Esophagus squamous epithelium (tissue), 5 donors: ENCODE measurements at regions not wholly inside any gene's neighbourhood (a gene's known extent, or its start where the extent isn't known, plus 50 kb on each side); places are given as distances from the start of the nearest gene placed in this dataset.

Source experiments
- DNase-seq: peaks from one replicate; lab custom pipeline; 2025; lab: John Stamatoyannopoulos, UW
- H3K27ac ChIP-seq, 4 donors: fragments of 200-600 bp; sonication (generic); one replicate each; pipeline ENCODE4 v1.5.1; 2016 to 2019; ENCODE audit warnings: mild to moderate bottlenecking in 1 of 4
- H3K27me3 ChIP-seq, 4 donors: fragments of 200-600 bp; sonication (generic); 1 replicate in 3 of 4; 2 replicates in 1 of 4; pipeline versions ENCODE4 v1.5.1 to v1.6.0; 2017 to 2021; ENCODE audit warnings: antibody characterized with exemption in 1 of 4
- H3K36me3 ChIP-seq, 3 donors: fragments of 200-600 bp; sonication (generic); one replicate each; pipeline ENCODE4 v1.5.1; 2016 to 2019
- H3K4me1 ChIP-seq, 3 donors: fragments of 200-600 bp; sonication (generic); one replicate each; pipeline ENCODE4 v1.5.1; 2017 to 2019
- H3K4me3 ChIP-seq, 4 donors: fragments of 200-600 bp; sonication (generic); 1 replicate in 3 of 4; 2 replicates in 1 of 4; pipeline ENCODE4 v1.5.1; 2016 to 2019; ENCODE audit warnings: mild to moderate bottlenecking in 2 of 4, moderate library complexity in 1 of 4
- H3K9me3 ChIP-seq, 3 donors: fragments of 200-600 bp; sonication (generic); one replicate each; pipeline ENCODE4 v1.5.1; 2016 to 2019
- CTCF ChIP-seq, 6 experiments: fragments of 450-650 bp in 4 of 6; fragments of 200-600 bp in 2 of 6; sonication (generic) in 2 of 6; IDR thresholded peaks; one replicate each; pipeline ENCODE4 v1.5.1; 2016 to 2019; ENCODE audit warnings: antibody characterized with exemption in 6 of 6, mild to moderate bottlenecking in 4 of 6, moderate library complexity in 4 of 6
- POLR2A ChIP-seq, 4 donors: fragments of 450-650 bp; IDR thresholded peaks; one replicate each; pipeline ENCODE4 v1.6.1; 2017; ENCODE audit warnings: antibody characterized with exemption in 4 of 4, mild to moderate bottlenecking in 4 of 4, moderate library complexity in 3 of 4
- WGBS, 2 donors: methylation state at CpG; one replicate each; pipeline ENCODE4 v1.1.5; 2018; 5-methylcytosine and 5-hydroxymethylcytosine counted together
- intact Hi-C: fragments of 100-400 bp; cut with DNase I; formaldehyde crosslinking; loops from one replicate; pipeline ENCODE4 v1.15.0; 2022
- donor health status: DM: yes; HTN: yes; CAD: no.

DNA sequence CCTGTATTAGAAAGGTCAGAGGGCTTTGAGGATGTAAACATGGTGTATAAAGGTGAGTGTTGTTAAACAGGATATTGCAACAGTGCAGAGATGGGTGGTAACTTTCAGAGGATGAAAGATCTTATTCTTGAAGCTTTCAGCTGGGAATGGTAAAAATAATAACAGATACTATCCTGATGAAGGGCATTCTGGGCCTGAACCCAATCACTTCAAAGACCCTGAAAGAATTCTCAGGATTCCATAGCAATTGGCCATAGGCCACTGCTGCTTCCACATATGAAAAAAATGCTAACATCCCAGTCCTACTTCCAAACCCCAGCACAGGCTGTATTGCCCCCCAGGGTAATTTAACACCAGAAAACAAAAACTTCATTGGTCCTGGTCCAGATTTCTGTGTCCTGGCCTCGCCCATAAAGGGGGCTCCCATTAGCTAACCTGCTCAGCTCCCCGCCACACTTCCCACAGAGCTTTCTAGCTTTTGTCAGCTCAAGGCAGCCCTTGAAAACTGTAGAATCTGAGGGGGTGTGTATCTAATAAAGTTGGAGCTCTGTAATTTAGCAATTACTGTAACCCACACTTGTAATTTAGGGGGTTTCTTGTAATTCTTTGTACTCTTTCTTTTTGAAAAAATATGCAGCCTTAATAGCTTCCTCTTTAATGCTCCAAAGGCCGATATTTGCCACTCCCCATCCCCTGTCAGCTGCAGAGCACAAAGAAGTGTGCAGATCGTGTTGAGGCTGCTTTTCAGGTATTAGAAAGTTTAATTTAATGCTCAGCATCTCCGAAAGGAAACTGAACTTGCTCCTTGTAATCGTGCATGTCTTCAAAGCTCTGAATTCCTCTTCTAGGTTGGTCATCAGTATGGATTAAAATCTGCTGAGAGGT is 371.5 kb downstream of the SEC14L1 start:
- Histone ChIP-seq H3K4me3 (no peak overlapping the region), H3K36me3 (no peaks in the 10 kb centered on the region), H3K9me3 (no peaks in the 10 kb centered on the region), H3K27ac (no peak overlapping the region), H3K27me3 (no peaks in the 10 kb centered on the region), H3K4me1 (peaks cover 0 to 17% (median 0%) of the 10 kb centered on the region in 3 donors)
- TF ChIP-seq POLR2A (IDR thresholded peaks at IDR 0.05) (no peak), CTCF (IDR thresholded peaks at IDR 0.05) (no peak)
- 44 to 70% methylated on average over 6 of the region's 6 CpGs for WGBS, 2 donors
- no peak for DNase-seq
- intact Hi-C loops, result no loop called here

DNA sequence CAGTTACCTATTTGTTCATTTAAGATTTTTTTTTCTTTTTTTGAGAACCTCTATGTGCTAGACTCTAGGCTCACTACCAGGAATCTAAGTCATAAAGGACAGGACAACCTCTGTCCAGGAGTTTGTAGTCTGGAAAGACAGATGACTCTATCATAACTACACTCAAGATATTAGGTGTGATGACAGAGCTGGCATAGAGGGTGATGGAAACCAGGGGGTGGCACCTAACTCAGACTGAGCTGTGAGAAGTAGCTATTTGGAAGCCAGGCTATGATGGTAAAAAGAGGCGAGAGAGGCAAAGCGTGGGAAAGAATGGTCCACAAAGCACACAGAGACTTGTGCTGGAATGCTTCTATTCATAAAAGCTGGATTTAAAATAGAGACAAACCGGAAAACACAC is 372.3 kb downstream of the SEC14L1 start:
- DNase-seq, result no peak
- intact Hi-C loops, result no loop called here

GRCh38 chr17:77515227-77515626 is 374.5 kb downstream of the SEC14L1 start:
- Histone ChIP-seq H3K9me3 (no peaks in the 10 kb centered on the region), H3K27me3 (no peaks in the 10 kb centered on the region), H3K4me3 (no peak overlapping the region), H3K36me3 (no peaks in the 10 kb centered on the region), H3K27ac (no peak overlapping the region), H3K4me1 (peaks cover 0 to 17% (median 0%) of the 10 kb centered on the region in 3 donors)
- no peak for DNase-seq
- TF ChIP-seq POLR2A (IDR thresholded peaks at IDR 0.05), result no peak
- TF ChIP-seq CTCF (IDR thresholded peaks at IDR 0.05), result no peak
- intact Hi-C loops, result no loop called here

More for the DNA sequence above, 372.3 kb downstream of the SEC14L1 start:
- H3K27ac ChIP-seq, result no peak overlapping the region
- H3K9me3 ChIP-seq, result no peaks in the 10 kb centered on the region
- H3K27me3 ChIP-seq, result no peaks in the 10 kb centered on the region
- peaks cover 0 to 17% (median 0%) of the 10 kb centered on the region in 3 donors for H3K4me1 ChIP-seq
- TF ChIP-seq POLR2A (IDR thresholded peaks at IDR 0.05), result no peak
- TF ChIP-seq CTCF (IDR thresholded peaks at IDR 0.05), result no peak
- no peak overlapping the region for H3K4me3 ChIP-seq
- 37 to 55% methylated on average over 3 of the region's 3 CpGs for WGBS, 2 donors
- H3K36me3 ChIP-seq, result no peaks in the 10 kb centered on the region

DNA sequence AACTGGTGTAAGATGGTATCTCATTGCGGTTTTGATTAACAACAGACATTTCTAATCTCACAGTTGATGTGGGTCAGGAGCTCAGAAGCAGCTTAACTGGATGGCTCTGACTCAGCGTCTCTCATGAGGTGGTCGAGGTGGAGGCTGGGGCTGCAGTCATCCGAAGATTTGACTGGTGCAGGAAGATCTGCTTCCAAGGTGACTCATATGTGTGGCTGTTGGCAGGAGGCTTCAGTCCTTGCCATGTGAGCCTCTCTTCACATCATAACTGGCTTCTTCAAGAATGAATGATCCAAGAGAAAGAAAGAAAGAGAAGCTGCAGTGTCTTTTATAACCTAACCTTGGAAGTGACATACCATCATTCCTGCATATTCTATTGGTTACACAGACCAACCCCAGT is 376.1 kb downstream of the SEC14L1 start:
- WGBS, 2 donors, result 53 to 57% methylated on average over 4 of the region's 4 CpGs
- H3K4me3 ChIP-seq, result no peak overlapping the region
- TF ChIP-seq POLR2A (IDR thresholded peaks at IDR 0.05) (no peak), CTCF (IDR thresholded peaks at IDR 0.05) (no peak)
- no peaks in the 10 kb centered on the region for H3K36me3 ChIP-seq
- peaks cover 0 to 17% (median 0%) of the 10 kb centered on the region in 3 donors for H3K4me1 ChIP-seq
- intact Hi-C loops, result no loop called here
- peaks cover 0 to 6% (median 0%) of the 10 kb centered on the region in 4 donors for H3K27me3 ChIP-seq
- no peak for DNase-seq
- no peak overlapping the region for H3K27ac ChIP-seq
- no peaks in the 10 kb centered on the region for H3K9me3 ChIP-seq

DNA sequence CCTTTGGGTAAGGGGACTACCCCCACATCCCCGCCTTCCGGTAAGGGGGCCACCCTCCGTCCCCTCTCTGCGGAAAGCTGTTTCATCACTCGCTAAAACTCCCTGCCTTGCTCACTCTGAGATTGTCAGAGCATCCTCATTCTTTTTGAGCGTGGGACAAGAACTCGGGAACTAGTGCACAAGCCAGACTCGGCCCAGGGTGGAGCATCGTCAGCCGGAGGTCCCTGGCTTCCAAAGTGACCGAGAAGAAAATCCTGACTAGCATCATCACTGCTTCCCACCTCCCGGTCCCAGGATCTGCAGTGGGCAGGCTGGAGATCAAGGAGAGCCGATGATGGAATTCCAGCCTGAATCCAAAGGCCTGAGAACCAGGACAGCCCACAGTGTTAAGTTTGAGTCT is 380.3 kb downstream of the SEC14L1 start:
- no peak for DNase-seq

More for the DNA sequence above, 380.3 kb downstream of the SEC14L1 start:
- TF ChIP-seq POLR2A (IDR thresholded peaks at IDR 0.05) (no peak), CTCF (IDR thresholded peaks at IDR 0.05) (no peak)
- no peak overlapping the region for H3K4me3 ChIP-seq
- no peaks in the 10 kb centered on the region for H3K36me3 ChIP-seq
- no peaks in the 10 kb centered on the region for H3K9me3 ChIP-seq
- 97 to 100% methylated on average over 4 to 6 of the region's 13 CpGs for WGBS, 2 donors
- peaks cover 0 to 13% (median 0%) of the 10 kb centered on the region in 4 donors for H3K27me3 ChIP-seq
- no peak overlapping the region for H3K27ac ChIP-seq
- no peaks in the 10 kb centered on the region for H3K4me1 ChIP-seq
- intact Hi-C loops, result no loop called here
